HG02885 (cell line): ENCODE measurements at regions not wholly inside any gene's neighbourhood (a gene's known extent, or its start where the extent isn't known, plus 50 kb on each side); places are given as distances from the start of the nearest gene placed in this dataset.
"Not testable (repeated sequence)": the region's sequence is repeated elsewhere in the genome, so short reads cannot be mapped to it uniquely, and the experiment has no call there.

Experiments
- ATAC-seq: cut with Tn5 transposase; IDR thresholded peaks from one replicate; pipeline ENCODE4 v1.9.1; 2021; ENCODE audit warnings: mild to moderate bottlenecking; ENCODE audit not compliant: unreplicated experiment, poor library complexity

- not testable (repeated sequence) for ATAC-seq
These were observed 830.2 kb upstream of the GYPC start for GRCh38 chr2:125825781-125826180.

GRCh38 chr2:125837128-125837527 lies 818.8 kb upstream of the GYPC start:
- ATAC-seq = no peak

- no peak for ATAC-seq
These were observed 818.3 kb upstream of the GYPC start for GRCh38 chr2:125837611-125838010.

- no peak for ATAC-seq
These were observed 816.0 kb upstream of the GYPC start for GRCh38 chr2:125839945-125840344.

- ATAC-seq = no peak
These were observed 813.9 kb upstream of the GYPC start for GRCh38 chr2:125842041-125842440.

- ATAC-seq = no peak
These were observed 805.4 kb upstream of the GYPC start for GRCh38 chr2:125850541-125850940.

GRCh38 chr2:125852364-125852763 lies 803.6 kb upstream of the GYPC start:
- ATAC-seq = no peak

- ATAC-seq = no peak
These were observed 802.3 kb upstream of the GYPC start for GRCh38 chr2:125853626-125854025.

- ATAC-seq = no peak
These were observed 800.8 kb upstream of the GYPC start for GRCh38 chr2:125855204-125855603.

GRCh38 chr2:125857971-125858794 lies 797.8 kb upstream of the GYPC start:
- no peak for ATAC-seq

- no peak for ATAC-seq
These were observed 794.5 kb upstream of the GYPC start for GRCh38 chr2:125861461-125861860.

- no peak for ATAC-seq
These were observed 788.0 kb upstream of the GYPC start for GRCh38 chr2:125867908-125868307.

- no peak for ATAC-seq
These were observed 785.7 kb upstream of the GYPC start for GRCh38 chr2:125870264-125870663.

GRCh38 chr2:125870746-125871145 lies 785.2 kb upstream of the GYPC start:
- no peak for ATAC-seq

- no peak for ATAC-seq
These were observed 781.4 kb upstream of the GYPC start for GRCh38 chr2:125874564-125874963.

- no peak for ATAC-seq
These were observed 770.6 kb upstream of the GYPC start for GRCh38 chr2:125885340-125885739.

GRCh38 chr2:125886153-125886552 lies 769.8 kb upstream of the GYPC start:
- ATAC-seq = no peak

- no peak for ATAC-seq
These were observed 754.7 kb upstream of the GYPC start for GRCh38 chr2:125901278-125901677.

- no peak for ATAC-seq
These were observed 729.9 kb upstream of the GYPC start for GRCh38 chr2:125925891-125926546.

- ATAC-seq = no peak
These were observed 720.4 kb upstream of the GYPC start for GRCh38 chr2:125935559-125935958.

GRCh38 chr2:125942585-125943424 lies 713.2 kb upstream of the GYPC start:
- no peak for ATAC-seq
